ENCODE measurements at regions not wholly inside any gene's neighbourhood (a gene's known extent, or its start where the extent isn't known, plus 50 kb on each side); places are given as distances from the start of the nearest gene placed in this dataset.

- peak; percentile 70 to 86 for DNase-seq
These were observed 140.2 kb upstream of the FGGY start for GRCh38 chr1:59156526-59157199.

- no peak for DNase-seq
These were observed 138.6 kb upstream of the FGGY start for GRCh38 chr1:59158321-59158720.

DNA sequence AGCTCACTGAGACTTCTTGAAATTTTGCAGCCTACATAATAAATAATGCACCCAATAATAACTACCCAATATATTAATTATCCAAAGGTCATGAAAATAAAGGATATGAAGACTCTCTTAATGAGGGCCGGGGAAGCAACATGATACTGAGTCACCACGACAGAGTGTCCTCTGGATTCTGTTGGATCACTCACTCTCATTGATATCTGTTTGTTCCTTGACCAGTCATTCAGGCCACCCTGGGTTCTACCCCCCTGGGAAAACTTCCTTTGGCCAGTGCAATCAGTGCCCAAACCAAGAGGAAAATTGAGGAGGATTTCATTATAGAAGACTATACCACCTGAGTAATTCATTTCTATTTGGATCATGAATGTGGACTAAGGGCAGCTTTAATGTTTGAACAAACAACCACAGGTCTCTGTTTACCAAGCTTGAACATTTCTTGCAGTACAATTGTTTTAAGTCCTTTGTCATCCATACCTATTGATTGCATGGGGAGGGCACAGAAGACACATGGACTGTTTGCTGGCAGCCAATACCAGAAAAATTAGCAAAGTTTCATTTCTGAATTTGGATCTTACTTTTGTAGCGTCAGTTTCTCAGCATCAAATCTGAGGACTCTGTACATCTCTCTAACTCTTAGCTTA, 137.2 kb upstream of the FGGY start:
- DNase-seq: no peak

DNA sequence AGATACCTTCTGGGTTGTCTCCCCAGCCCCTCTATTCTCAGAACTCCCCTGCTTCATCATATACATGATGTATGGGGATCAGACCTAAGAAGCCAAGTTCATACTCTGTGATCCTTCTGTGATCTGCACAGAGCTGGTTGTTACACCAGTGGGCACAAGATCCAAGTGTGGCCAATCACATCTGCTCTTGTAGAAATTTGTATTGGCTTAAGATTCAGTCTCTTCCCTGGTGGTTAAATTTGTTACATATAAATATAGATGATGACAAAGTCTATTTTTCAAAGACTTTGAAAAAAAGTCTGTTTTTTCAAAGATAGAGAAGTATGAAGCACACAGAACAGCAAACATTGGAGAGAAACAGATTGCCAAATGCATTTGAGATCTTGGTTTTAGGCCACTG, 135.8 kb upstream of the FGGY start:
- no peak for DNase-seq

- DNase-seq: no peak
These were observed 134.2 kb upstream of the FGGY start for GRCh38 chr1:59162665-59163064.

DNA sequence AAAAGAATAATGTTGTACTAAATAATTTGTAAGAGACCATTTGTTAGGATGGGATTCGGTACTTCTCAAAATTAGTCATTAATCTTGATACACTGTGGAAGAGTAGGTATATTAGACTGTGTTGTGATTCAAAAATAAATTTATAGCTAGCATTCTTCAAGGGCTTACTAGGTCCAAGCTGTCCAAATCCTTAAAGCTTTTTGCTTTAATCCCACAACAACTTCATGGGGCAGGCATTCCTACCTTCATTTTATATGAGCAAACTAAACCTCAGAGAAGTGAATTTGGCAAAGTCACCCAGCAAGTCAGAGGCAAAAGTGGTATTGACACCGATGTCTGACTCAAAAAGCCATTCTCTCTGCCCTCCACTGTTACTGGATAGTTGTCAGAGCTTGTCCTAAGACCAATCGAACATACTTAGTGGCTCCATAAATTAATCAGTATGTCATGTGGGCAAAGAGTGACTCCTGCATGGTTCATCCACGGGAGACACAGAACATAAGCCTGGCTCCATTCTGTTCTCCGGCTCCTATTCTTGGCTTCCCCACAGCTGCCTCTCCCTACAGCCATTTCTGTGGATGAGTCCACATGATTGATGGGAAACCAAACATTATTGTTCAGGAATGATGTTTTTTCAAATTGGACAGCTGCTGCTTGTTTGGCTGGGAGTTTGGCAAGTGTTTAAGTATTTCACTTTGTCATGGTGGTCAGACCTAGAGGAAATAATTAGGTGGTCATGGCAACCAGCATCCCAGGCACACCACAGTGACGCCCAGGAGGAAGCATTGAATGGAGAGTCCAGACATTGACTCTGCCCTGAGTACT, 133.4 kb upstream of the FGGY start:
- no peak for DNase-seq

DNA sequence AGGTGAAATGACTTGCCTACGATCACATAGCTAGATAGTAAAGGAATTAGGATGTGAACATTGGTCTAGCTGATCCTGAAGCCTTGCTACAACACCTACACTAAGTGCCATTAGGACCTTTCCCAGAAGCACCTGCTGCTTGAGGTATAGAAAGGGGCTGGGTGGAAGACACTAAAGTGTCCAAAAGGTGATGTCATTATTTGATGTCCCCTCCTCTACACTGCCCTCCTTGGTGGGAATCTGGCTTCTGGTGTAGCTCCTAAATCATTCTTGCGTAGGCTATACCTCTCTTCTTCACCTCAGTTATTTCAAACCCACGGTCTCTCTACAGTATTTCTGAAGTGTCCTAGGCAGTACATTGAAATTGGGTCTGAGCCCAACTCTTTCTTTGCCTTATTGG, 132.5 kb upstream of the FGGY start:
- no peak for DNase-seq

GRCh38 chr1:59165353-59165752, 131.5 kb upstream of the FGGY start:
- DNase-seq: no peak

DNA sequence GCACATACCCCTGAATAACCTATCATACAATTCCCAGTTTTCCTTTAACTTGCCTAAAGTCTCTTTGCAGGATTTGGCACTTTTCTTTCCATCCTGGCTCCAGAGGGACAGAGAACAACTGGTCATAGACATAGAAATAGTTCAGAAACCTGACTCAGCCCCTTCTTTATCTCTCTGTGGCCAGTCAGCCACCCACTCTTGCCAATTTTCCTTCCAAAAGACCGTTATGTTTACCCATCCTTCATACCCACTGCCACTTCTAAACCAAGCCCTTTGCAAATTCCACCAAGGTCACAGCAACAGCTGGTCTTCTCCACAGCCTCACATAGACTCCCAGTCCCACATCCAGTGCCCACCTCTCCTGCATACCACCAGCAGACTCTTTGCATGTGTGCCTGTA, 127.2 kb upstream of the FGGY start:
- DNase-seq: no peak

- DNase-seq: no peak
These were observed 126.2 kb upstream of the FGGY start for GRCh38 chr1:59170659-59171058.

DNA sequence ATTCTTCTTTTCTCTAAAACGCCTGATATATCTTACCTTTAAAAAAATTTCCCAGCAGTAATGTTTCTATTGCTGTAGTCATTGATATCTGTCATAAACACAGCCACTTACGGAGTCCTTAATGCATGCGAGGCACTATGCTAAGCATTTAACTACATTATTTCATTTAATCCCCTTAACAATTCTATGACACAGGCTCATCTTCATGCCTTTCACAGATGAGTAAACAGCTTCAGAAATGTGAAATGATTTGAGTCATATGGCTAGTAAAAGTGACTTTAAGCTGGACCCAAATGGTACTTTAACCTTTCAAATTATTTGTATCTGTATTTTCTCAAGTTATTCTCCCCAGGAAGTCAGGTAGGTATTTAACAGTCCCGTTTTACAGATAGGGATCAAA, 125.1 kb upstream of the FGGY start:
- DNase-seq: no peak

DNA sequence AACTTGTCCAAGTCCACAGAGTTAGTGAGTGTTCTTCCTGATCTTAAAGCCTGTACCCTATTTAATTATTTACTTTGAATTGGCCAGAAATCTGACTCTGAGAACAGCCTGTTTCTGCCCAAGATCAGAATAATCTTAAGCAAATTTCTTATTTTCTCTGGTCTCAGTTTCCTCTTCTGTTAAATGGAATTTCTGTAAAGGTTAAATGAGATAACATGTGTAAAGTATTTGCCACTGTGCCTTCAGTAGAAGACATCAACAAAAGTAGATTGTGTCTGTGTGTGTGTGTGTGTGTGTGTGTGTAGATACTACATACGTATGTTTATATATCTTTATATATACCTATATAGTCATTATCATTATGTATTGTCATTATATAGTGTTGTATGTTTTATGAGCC, 124.2 kb upstream of the FGGY start:
- no peak for DNase-seq

DNA sequence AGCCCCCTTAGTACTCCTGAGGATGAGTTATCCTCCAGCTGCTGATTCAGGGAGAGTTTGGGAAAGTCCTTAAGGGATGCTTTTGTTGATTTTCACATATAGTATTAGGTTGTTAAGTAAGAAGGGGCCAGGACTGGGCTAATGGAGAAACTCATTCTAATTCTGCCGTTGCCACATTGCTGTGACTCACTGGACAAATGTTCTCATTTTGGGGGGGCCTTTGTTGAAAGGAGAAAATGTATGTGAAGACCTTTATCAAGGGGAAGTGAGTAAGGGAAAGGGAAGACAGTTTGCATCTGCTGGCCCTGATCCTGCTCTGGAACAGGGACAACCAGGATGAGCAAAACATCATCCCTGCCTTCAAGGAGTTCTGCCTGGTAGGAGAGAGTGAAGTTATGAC, 123.2 kb upstream of the FGGY start:
- no peak for DNase-seq

DNA sequence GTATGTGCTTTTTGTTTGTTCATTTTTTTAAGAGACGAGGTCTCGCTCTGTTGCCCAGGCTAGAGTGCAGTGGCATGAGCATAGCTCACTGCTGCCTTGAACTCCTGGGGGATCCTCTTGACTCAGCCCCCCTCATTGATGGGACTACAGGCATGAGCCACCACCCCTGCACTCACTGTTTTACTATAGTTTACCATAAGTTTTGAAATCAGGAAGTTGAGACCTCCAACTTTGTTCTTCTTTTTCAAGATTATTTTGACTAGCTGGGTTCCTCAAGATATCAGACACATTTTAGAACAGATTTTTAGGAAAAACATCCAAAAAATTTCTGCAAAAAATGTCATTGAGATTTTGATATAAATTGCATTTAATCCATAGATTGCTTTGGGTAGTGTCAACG, 120.4 kb upstream of the FGGY start:
- no peak for DNase-seq

- DNase-seq: no peak
These were observed 119.1 kb upstream of the FGGY start for GRCh38 chr1:59177756-59178155.

DNA sequence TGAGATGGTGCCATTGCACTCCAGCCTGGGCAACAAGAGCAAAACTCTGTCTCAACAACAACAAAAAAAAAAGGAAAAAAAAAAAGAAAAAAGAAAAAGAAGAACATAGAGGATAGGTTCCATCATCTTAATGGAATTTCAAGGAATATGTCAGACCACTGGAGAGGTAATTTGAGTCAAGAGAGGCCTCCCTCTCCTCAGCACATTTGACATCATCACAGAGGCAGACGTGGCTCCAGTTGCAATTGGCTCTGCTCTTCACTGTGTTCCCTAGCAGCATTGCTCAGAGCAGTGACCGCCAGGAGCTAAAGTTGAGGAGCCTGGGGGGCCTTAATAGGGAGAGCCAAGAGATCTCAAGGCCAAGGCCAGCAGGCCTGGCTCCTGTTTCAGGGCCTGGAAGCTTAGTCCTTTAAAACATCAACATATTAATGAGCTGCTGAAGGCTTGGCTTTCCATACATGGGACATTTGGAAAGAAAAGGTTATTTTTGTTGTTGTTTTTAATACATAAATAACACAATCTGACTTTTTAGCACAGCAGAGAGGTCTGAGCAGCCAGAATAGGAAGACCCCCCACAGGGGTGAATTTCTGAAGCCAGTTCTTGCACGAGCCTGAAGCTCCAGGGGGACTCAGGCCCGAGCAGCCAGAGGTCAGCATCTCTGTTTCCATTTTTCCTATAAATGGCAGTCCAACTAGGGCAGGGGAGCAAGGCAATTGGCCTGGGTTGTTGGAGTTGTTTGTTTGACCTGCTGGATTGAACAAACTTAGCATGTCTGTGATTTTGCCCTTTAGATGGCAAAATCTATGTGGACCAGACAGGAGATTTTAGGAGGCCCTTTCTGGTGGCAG, 118.3 kb upstream of the FGGY start:
- DNase-seq: no peak

DNA sequence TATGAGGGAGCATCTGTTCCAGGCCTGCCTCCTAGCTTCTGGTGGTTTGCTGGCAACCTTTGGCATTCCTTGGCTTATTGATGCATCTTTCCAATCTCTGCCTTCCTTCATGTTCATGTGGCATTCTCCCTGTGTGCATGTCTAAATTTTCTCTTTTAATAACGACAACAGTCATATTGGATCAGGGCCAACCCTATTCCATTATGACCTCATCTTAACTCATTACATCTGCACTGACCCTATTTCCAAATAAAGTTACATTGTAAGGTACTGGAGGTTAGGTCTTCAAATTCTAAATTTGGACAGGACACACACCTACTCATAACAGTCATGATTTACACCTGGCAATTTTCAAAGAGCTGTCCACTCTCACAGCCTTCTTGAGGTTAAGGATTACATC, 117.2 kb upstream of the FGGY start:
- DNase-seq: no peak

DNA sequence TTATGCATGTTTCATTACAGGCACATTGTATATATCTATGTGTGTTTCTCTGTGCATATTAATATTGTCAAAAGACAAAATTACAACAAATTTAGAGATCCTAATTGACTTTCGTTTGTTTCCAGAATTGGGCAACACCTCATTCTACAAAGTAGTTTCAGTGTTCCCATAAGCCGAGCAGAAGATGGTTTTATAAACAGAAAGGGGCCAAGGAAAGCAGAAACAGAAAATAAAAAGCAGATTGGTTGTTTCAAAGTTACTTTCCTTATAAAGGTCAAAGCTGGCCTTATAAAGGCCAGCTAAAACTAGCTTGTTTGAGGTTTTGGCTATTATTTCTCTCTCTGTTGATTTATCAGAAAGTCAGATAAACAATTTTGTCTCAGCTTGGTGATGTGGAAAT, 116.2 kb upstream of the FGGY start:
- DNase-seq: no peak

DNA sequence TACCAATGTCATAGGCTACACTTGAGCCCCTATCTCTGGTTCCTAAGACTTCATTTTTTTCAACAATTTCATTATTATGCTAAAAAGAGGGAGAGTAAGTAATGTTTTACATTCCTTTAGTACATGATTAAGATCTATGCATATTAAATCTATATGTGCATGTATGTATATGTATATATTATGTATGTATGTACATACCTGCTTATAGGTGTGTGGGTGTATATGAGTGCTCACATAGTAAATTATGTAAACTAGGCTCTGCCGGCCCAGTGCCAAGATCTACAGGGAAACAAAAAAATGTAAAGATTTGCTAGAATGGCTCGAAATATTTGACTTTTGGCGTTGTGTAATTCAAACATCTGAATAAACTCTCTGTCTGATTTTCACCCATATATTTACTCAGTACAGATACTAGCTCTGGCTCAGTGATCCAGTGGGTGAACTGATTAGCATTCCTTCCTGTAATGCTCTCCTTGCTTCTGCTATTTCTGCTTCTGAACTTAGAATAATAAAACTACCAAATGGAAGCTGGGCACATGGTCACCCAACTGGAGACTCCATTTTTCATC, 113.1 kb upstream of the FGGY start:
- no peak for DNase-seq

- DNase-seq: no peak
These were observed 112.5 kb upstream of the FGGY start for GRCh38 chr1:59184365-59184905.

DNA sequence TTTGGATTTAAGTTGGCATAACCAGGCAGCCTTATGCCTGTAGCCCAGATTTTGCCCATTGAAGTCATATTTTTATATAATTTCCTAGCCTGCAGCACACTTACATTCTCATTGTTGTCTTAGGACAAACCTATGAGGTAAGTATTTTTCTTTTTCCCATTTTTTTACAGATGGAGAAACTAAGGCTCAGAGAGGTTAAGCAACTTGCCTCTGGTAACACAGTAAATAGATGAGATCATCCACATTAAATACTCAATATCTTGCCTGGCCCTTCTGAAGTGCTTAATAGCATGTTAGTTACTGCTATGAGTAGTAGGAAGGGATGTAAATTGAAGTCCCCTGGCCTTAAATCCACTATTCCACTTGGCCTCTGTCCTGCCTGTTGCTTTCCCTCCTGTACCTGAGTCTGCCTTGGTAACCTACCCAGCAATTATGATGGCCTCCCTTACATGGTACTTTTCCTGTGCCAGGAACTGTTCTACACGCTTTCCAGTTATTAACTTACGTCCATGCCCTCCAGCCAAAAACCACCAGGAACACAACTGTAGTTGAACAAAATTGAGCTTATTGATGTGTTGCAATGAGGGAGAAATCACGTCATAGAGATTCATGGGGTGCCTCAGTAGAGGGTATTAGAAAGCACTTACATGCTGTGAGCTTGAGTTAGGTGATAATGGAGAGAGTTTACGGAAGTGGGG, 111.6 kb upstream of the FGGY start:
- DNase-seq: no peak

DNA sequence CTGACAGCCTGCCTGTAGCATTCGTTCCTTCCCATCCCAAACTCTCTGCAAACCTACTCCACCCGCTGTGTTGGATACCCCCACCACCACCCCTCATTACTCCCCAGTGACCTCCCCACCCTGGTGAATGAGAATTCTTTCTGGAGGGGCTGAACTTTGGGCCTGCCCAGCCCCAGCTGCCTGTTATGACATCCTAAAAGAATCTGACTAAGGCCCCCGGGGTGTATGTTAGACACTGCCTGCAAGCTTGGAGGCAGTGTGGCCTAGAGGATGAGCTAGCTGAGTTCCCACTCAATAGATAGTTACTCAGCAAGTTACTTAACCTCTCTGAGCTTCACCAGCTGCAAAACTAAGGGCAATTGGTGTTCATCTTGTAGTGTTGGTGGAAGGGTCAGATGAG, 110.2 kb upstream of the FGGY start:
- no peak for DNase-seq

Data from SW 1271 (cell line).